ENCODE measurements at regions not wholly inside any gene's neighbourhood (a gene's known extent, or its start where the extent isn't known, plus 50 kb on each side); places are given as distances from the start of the nearest gene placed in this dataset.
"Not testable (repeated sequence)": the region's sequence is repeated elsewhere in the genome, so short reads cannot be mapped to it uniquely, and the experiment has no call there.

DNA sequence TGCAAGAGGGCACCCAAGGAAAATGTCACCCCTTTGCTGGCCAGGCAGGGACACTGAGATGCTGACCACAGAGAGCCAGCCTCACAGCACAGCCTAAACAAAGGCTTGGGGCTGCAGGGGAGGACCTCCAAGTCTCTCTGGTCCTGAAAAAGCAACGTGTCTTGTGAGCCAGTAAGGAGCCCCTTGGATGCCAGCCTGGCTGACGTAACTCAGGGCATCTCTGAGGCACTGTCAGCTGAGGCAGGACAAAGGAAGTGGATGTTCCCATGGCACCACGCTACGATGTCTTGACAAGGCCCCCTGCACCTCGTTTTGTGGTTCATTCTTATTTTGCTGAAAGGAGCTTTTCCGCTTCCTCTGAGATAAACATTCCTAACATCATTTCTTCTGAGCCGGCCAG, 160.7 kb downstream of the OR4M2 start:
- DNase-seq (ENCODE audit: low spot score) = no peak

DNA sequence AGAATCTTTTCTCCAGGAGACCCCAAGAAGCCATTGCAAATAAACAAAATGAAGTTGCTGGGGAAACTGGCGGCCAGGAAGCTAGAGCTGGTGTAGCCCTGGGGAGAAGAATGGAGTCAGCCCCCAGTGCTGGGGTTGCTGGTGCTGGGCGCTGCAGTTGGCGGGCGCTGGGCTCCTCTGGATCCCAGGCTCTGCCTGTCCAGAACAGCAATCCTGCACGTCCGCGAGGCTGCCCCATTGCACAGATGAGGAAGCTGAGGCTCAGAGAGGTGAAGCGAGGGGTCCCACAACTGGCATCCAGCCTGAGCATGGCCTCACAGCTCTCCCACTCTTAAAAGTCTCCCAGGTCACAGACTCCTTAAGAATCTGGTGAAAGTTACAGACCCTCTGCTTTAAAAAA, 161.1 kb downstream of the OR4M2 start:
- DNase-seq (ENCODE audit: low spot score) = no peak

DNA sequence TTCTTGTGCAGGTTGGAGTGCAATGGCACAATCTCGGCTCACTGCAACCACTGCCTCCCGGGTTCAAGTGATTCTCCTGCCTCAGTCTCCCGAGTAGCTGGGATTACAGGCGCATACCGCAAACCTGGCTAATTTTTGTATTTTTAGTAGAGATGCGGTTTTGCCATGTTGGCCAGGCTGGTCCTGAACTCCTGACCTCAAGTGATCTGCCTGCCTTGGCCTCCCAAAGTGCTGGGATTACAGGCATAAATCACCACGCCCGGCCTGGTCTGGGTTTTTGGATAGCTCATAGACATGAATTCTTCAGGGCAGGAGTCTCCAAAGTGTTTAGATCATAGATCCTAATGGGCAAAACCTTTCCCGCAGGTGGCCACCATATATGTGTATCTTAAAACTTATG, 162.0 kb downstream of the OR4M2 start:
- not testable (repeated sequence) for DNase-seq (ENCODE audit: low spot score)

DNA sequence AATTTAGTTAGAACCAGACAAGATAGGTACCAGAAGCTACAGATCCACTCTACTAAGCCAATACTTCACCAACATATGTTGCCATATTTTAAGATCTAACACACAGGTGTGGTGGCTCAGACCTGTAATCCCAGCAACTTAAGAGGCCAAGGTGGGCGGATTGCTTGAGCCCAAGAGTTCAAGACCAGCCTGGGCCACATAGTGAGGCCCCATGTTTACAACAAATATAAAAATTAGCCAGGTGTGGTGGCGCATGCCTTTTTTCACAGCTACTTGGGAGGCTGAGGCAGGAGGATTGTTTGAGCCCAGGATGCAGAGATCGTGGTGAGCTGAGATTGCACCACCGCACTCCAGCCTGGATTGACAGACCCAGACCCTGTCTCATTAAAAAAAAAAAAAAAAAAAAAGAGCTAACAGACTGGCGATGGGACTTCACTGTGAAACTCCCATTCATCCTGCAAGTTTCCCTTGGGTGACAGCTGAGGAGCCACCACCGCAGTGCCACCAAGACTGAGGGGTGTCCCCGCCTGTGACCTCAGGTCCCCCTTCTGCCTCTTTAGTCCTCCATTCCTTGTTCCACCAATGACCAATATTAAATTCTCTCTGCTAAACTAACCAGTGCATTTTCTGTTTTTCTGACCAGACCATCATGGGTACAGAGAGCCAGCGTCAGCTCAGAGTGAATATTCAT, 163.3 kb downstream of the OR4M2 start:
- DNase-seq (ENCODE audit: low spot score) = no peak

DNA sequence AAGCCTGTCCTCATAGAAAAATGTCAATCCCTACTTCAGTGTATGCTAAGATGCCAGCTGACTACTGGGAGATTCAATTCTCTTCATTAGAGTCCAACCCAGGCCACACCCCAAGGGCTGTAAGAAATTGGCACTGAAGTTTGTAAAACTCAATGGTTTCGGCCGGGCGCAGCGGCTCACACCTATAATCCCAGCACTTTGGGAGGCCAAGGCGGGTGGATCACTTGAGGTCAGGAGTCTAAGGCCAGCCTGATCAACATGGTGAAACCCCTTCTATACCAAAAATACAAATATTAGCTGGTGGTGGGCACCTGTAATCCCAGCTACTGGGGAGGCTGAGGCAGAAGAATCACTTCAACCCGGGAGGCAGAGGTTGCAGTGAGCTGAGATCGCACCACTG, 169.2 kb downstream of the OR4M2 start:
- DNase-seq (ENCODE audit: low spot score) = not testable (repeated sequence)

DNA sequence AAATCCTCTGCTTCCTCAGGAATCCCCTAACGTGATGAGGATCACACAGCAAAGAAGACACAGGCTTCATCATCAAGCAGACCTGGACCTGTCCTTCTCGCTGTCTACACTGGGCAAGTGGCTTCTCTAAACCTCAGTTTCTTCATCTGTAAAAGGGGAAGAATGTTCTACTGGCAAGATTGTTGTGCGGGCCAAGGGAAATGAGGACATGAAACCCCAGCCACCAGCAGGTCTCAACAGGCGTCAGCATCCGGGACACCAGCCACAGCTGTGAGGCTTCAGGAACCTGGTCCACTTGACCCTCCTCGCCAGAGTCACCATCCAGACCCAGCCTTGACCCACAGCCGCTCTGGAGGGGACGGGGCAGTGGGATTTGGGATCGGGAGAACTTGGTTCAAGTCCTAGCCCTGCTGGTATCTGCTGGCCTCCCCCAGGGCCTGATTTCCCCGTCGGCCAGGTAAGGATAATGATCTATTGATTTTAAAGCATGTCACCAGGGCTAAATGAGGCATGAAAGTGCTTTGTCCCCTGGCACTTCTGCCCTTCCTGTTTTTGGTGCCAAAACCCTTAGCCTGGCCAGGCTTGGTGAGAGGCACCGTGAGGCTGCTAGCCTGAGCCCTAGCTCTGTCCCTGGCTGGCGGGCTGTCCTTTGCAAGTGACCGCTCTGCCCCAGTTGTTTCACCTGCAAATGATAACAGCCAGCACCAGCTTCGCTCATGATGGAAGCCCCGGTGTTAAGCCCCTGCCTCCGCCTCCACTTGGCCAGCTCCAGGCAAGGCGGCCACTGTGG, 170.4 kb downstream of the OR4M2 start:
- not testable (repeated sequence) for DNase-seq (ENCODE audit: low spot score)

DNA sequence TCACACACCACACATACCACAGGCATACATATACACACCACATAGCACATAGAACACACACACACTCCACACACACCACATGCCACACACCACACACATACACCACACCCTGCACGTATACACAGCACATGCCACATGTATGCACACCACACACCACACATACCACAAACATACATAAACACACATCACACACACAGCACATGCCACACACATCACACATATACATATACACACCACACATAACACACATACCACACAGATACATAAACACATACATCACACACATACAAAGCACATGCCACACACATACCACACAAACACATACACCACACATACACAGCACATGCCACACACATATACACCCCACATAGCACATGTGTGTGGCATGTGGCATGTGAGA, 171.1 kb downstream of the OR4M2 start:
- no peak for DNase-seq (ENCODE audit: low spot score)

DNA sequence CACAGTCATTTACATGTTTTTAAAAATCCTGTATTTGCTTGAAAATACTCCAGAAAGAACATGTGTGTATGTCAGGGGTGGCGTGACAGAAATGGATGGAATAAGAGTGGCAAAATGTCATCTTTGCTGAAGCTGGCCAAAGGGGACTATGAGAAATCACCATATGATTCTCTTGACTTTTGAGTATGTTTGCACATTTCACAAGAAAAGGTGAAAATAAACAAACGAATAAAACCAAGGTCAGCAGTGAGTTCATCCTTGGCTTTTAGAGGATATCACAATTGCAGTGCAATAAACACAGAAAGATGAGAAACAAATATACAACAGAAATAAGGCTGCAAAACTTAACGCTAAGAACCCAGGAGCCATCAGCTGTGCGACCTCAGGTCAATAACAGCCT, 171.7 kb downstream of the OR4M2 start:
- DNase-seq (ENCODE audit: low spot score) = not testable (repeated sequence)

DNA sequence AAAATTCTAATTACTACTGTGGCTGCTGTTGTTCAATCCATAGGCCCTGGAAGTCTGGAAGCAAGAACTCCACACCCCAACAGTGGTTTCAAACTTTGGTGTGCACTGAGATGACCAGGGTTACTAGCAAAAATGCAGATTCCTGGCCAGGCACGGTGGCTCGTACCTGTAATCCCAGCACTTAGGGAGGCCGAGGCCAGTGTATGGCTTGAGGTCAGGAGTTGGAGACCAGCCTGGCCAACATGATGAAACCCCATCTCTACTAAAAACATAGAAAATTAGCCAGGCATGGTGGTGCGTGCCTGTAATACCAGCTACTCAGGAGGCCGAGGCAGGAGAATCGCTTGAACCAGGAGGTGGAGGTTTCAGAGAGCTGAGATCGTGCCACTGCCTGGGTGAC, 172.2 kb downstream of the OR4M2 start:
- not testable (repeated sequence) for DNase-seq (ENCODE audit: low spot score)

DNA sequence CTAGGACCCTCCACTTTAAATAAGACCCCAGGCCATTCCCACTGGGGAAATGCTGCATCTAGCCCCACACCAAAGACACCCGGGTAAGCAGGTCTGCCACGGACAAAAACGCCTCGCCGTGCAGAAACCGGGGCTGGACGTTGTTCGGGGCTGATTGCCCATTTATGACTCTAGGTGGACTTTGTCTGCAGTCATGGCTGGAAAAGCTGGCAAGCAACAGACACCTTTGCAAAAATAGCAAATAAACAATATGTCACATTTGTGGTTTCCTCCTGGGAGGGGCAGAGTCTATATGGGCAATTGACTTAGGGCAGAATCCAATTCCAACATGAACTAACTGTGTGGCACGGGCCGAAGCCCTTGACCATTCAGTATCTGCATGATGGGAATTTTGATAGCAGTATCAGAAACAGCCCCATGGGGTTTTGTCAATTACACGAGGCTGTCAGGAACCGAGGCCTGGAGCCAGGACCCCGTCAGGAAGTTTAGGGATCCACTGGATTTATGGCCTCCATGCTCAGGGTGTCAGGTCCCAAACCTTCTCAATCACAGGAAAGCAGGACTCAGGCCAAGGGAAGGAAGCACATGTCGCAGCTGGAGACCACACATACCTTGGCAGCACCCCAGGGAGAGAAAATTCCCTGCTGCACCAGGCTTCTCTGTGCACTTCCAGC, 172.8 kb downstream of the OR4M2 start:
- not testable (repeated sequence) for DNase-seq (ENCODE audit: low spot score)

DNA sequence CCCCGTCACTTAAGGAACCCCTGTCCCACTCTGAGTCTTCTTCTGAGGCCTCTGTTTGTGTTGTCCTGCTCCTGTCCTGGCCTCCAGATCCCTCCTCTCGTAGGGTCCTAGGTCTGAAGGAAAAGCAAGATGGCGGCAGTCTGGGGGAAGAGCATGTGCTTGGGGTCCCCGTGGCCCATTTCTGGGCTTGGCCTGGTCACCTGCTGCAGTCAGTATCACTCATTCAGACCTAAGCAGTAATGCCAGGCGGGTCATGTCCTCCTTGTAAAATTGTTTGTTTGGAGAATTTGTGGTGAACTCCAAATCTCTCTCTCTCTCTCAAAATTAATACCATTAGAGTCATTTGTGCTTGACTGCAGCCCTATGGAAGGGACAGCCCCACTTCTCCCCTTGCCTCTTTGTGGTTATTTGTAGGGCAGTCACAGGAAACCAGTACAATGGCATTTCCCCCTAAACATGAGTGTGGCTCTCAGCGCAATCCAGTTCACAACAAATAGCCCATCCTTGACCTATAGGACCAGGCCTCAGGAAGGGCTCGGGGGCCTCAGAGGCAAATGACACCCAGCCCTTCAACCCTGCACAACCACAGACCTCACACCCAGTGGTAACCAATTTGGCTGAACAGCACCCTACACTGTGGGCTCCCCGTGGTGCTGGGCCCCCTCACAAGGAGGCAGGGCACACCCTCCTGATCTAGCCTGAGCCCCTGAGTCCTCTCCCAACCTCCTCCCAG, 173.5 kb downstream of the OR4M2 start:
- no peak for DNase-seq (ENCODE audit: low spot score)

DNA sequence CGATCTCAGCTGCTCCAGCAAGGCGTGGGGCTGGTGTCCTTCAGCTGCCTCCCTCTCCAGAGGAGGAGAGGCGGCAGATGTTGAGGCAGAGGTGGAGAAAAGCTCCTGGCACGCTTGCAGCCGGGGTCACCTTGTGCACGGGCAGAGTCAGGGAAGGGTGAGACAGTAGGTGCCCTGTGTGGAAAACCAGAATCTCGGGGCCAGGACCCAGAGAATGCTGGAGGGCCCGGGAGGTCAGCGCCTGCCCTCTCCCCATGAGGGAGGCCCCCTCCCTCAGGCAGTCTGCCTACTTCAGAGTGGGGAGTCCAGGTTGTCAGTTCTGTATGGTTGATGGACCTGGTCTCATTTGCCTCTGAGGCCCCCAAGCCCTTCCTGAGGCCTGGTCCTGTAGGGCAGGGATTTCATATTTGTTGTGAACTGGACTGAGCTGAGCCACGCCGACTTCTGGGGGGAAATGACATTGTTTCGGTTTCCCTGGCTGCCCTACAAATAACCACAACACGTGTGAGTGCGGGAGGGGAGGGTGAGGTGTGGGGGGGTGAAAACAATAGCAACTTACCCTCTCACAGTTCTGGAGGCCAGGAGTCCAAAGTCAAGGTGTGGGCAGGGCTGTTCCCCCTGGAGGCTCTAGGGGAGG, 174.2 kb downstream of the OR4M2 start:
- DNase-seq (ENCODE audit: low spot score) = not testable (repeated sequence)

DNA sequence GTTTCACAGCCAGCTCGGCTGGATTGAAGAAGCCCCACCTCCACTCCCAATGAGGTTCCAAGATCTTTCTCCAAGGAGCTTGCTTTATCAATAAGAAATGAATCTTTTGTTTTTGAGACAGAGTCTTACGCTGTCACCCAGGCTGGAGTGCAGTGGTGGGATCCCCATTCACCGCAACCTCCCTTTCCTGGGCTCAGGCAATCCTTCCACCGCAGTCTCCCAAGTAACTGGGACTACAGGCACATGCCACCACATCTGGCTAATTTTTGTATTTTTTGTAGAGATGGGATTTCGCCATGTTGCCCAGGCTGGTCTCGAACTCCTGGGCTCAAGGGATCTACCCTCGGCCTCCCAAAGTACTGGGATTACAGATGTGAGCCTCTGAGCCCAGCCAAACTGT, 175.3 kb downstream of the OR4M2 start:
- DNase-seq (ENCODE audit: low spot score) = not testable (repeated sequence)

DNA sequence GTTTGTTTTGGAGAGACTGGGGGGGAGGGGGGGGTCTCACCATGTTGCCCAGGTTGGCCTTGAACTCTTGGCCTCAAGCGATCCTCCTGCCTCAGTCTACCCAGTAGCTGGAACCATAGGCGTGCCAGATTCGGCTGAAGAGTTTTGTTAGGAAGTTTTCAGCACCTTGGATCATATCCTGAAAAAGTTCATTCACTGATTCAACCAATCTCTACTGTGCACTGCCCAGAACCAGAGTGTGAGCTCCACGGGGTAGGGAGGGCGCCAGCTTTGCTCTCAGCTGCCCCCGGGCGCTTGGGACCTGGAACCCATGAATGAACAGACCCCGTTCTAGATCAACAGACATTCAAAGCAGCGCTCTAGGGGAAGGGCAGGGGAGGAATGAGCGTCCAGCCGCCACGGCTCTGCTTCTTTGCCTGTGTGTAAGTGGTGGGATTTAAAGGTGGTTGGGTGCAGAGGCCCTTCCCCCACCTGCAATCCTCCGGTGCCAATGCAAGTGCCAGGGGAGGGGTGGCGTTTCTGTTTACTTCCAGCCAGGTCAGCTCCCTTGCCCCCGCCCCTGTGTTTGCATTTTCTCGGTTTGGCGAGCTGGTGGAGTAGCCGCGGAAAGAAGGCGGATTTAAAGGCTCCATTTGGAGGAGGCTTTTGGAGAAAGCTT, 176.2 kb downstream of the OR4M2 start:
- DNase-seq (ENCODE audit: low spot score) = not testable (repeated sequence)

DNA sequence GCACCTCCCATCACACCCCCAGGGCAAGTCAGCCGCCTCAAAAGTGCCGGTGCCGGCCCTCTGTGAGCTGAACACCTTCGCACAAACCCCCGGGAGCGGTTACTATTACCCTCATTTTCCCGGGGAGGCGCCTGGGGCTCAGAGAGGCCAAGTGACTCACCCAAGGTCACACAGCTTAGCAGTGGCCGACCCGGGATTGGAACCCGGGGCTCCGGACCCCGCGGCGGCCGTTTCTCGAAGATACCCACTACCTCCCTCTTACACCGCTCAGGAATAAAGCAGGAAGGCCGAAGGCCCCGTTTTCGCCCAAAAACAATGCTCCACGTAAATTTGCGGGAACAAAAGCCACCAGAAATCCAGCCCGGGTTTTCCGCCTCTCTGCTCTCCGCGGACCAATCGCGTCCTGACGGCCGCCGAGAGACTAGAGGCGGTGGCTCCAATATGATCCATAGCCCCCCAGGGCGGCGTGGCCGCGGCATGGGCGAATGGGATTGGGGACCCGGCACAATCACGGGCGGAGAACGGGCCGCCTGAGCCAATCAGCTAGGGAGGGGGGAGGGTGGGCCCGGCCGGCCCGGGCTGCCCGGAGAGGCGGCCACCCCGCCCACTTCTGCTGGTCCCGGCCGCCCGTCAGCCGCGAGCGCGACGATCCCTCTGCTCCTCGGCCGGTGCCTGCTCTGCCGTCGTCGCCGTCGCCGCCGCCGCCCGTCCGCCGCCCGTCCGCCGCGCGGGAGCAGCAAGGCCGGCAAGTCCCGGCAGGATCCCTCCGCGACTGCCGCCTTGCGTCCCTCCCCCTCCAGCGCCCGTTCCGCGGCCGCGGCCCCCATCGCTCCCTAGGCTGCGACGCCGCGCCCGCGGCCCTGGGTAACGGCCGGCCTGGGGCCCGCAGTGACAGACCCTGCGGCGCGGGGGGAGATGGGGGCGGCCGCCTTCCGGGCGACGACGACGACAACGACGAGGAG, 177.0 kb downstream of the OR4M2 start:
- DNase-seq (ENCODE audit: low spot score) = no peak

DNA sequence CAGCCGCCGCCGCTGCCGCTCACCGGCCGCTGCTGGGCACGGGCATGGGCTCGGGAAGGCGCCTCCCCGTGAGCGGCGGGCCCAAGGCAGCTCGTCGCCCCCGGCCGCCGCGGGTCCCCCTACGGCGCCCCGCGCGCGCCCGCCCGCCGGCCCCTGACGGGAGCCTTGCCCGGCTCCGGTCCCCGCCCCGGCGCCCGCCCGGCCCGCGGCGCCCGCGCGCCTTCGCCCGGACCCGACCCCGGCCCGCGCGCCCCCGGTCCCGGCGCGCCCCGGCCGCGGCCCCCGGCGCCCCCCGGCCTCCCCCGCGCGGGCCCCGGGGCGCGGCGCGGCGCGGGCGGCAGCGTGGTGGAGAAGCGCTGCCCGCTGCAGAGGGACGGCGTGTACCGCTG, 177.7 kb downstream of the OR4M2 start:
- DNase-seq (ENCODE audit: low spot score) = no peak

DNA sequence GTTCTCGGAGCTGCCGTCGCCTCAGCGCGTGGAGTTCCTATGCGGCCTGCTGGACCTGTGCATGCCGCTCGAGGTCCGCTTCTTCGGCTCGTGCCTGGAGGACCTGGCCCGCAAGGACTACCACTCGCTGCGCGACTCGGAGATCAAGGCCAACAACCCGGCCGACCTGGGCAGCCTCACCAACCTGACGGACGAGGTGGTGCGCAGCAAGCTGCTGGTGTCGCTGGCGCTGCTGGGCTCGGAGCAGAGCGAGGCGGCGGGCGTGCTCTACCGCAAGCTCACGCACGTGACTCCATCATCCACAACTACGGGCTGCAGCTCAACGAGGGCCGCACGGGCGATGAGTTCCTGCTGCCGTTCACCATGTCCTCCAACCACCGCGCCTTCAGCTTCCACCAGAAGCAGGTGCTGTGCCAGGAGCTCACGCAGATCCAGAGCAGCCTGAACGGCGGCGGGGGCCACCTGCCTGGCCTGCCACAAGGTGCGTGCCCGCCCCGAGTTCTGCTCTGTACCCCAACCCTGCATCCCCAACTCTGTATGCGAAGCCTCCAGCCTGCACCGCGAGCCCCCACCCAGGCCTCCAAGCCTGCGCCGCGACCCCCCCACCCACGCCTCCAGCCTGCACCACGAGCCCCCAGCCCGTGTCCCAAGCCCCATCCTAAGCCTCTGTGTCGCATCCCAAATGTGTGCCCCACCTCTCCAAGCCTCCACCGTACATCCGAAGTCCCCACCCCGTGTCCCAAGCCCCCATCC, 178.2 kb downstream of the OR4M2 start:
- DNase-seq (ENCODE audit: low spot score) = no peak

DNA sequence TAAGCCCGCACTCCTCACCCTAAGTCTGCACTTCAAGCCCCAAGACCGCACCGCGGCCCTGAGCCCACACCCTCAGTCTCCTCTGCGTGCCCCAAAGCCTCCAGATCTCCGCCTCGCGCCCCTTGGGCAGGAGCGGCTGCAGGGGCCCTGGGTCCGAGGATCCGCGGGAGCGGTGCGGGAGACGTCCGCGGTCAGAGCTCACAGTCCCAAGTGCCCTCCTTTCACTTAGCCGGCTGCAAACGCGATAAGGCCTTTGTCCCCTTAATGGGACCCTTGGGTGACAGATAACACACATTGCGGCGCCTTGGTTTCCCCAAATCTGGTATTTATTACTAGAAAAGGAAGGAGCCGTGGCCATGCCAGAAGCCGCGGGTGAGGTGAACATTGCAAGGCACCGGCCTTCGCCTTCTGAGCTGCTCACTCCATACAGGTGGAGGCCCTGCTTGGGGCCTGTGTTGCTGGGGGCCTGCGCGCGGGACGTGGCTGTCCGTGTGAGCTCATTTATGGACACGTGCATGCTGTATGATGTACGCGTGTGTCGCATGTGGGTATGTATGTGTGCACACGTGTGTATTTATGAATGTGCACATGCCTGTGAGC, 178.9 kb downstream of the OR4M2 start:
- DNase-seq (ENCODE audit: low spot score) = not testable (repeated sequence)

DNA sequence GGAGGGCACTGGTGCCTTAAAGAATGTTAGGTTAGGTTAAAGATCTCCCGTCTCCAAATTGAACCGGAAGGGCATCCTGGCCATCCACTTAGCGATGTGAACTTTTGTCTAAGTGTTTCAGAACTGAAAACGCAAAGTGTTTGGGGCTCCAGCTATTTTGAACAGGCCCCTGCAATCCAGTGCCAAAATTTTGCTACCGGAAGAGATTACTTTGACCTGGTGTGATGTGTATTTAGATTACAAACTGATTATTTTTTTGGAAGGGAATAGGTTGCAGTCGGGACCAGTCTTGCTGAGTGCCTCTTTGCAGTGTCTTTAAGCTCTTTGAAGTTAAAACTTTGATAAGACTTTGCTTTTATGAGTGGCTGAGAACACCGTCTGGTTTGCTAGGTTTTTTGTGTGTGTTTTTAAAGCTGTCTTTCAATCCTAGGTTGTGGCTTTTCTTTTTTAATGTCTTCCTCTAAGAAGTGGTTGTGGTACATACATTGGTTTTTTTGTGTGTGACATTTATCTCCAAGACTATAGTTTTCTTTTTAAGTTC, 179.6 kb downstream of the OR4M2 start:
- DNase-seq (ENCODE audit: low spot score) = no peak
